Neural progenitor cell (in vitro differentiated cells): ENCODE measurements at regions not wholly inside any gene's neighbourhood (a gene's known extent, or its start where the extent isn't known, plus 50 kb on each side); places are given as distances from the start of the nearest gene placed in this dataset.

ENCODE experiments used
- CTCF ChIP-seq: fragments of 200-600 bp; sonication (generic); IDR thresholded peaks from 2 replicates; pipeline ENCODE4 v1.5.1; 2017; ENCODE audit warnings: antibody characterized with exemption, mild to moderate bottlenecking
- EZH2 ChIP-seq: fragments of 200-600 bp; sonication (generic); IDR thresholded peaks from 2 replicates; pipeline ENCODE4 v1.6.1; 2017; ENCODE audit warnings: antibody characterized with exemption, mild to moderate bottlenecking, moderate library complexity
- EZH2phosphoT487 ChIP-seq: fragments of 200-600 bp; sonication (generic); IDR thresholded peaks from 2 replicates; pipeline ENCODE4 v1.6.1; 2017; ENCODE audit warnings: antibody characterized with exemption

- TF ChIP-seq CTCF (no peak), EZH2 (no peak), EZH2phosphoT487 (no peak)
Measured at GRCh38 chr4:125917559-125917958, 602.8 kb downstream of the FAT4 start.
